T-helper 1 cell treated with Interleukin-12 subunit alpha and Interleukin-12 subunit beta and Interleukin-4 antibody, amounts not matched to agents 30 ng/mL and 1 ng/mL, for 36 hours (primary cell): ENCODE measurements at regions not wholly inside any gene's neighbourhood (a gene's known extent, or its start where the extent isn't known, plus 50 kb on each side); places are given as distances from the start of the nearest gene placed in this dataset.
"Not testable (repeated sequence)": the region's sequence is repeated elsewhere in the genome, so short reads cannot be mapped to it uniquely, and the experiment has no call there.

ENCODE experiments used
- intact Hi-C: fragments of 100-400 bp; cut with micrococcal nuclease; formaldehyde crosslinking; loops from one replicate; pipeline ENCODE4 v1.15.1; 2024

DNA sequence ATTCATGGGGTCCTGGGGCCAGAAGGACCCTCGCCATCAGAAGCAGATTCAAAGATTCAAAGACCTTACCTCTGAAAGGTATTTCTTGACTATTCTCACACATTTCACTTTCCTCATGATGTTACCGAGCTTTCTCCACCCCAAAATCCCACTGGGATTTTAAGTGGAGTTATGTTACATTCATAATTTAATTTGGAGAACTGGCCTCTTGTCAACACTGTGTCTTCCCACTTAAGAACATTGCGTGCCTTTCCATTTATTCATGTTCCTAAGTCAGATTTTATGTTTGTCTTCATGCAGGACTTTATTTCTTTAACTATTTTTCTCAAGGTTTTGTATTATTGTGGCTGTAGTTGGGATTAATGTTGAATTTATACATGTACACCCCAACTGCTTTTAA lies 123.5 kb upstream of the BMPER start:
- intact Hi-C loops, result no loop called here

DNA sequence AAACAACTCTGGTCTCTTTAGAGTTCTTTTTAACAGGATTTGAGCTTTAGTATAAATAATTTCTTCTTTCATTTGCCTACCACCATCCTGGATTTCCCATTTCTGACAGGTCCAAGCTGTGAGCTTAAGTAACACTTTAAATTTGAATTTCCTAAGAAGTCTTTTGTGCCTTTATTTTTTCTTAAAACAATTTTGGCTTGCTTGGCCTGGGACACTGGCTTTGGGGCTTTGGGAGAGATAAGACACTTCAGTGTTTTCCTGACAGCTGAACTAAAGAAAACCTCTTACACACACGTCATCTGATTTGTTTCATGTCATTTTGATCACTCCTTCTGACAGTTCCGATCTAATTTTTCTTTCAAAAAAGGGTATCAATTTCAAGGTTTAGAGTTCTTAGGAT lies 121.3 kb upstream of the BMPER start:
- intact Hi-C loops, result no loop called here

DNA sequence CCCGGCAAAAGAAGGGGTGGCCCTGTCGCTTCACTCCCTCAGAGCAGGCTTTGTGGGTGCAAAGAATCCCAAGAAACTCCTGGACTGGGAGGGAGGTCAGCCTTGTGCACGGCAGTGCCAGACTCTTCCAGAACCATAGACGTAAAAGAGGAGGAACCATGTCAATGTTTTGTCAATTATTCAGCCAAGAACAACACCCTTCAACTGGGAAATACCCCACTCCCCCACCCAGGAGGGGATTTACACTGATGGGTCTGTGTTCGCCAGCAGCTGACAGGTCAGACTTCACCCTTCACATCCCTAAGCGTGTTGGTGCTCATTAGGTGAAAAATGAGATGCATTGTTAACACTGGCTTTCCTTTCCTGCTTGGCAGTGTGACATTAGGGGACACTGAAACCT lies 116.8 kb upstream of the BMPER start:
- intact Hi-C loops, result no loop called here

DNA sequence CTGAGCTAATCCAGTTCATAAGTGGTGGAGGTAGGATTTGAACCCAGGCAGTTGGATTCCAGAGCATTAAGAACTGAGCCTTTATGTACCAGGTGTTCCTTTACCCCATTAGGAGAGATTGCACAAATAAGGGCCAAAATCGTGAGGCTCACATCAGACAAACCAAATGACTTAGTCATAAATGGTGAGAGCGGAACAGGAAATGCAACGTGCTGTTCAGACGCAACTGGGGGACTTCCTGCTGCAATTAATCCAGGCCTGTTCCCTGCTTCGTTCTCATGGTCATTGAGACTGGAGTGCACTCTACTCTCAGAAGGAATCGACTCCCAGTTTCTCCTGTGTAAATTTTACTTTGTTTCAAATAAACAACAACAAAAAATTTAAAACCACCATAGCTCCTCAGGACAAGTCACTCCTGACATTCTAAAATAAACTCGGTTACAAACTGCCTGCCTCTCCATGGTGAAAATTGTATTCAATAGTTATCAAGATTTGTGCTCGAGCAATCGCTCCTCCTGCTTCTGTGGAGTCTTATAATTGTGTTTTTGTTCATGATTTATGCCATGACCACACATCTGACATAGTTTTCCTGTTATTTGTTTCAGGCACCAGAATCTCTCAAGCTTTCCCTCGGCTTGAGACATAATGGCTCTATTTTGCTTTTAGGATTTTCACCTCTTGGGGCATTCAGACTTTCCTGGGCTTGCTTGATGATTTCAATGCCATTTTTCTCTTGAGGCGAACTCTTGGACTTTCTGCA lies 115.3 kb upstream of the BMPER start:
- intact Hi-C loops, result no loop called here

DNA sequence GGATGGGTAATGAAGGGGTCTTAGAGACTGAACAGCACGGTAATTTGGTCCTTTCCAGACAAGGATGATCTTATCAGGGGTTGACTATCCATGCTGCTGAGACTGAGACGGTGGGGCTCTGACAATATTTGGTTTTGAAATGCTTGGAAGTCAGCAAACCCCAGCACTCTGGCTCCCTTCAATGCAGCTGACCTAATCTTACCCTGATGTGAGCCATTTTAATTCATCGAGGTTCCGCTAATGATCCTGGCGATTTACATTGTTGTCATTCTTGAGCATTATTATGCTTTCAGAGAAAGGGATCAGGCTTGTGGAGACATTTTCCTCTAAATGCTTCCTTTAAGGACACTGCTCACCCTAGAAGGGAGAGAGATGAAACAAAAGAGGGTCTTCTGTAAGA lies 114.6 kb upstream of the BMPER start:
- intact Hi-C loops, result no loop called here

DNA sequence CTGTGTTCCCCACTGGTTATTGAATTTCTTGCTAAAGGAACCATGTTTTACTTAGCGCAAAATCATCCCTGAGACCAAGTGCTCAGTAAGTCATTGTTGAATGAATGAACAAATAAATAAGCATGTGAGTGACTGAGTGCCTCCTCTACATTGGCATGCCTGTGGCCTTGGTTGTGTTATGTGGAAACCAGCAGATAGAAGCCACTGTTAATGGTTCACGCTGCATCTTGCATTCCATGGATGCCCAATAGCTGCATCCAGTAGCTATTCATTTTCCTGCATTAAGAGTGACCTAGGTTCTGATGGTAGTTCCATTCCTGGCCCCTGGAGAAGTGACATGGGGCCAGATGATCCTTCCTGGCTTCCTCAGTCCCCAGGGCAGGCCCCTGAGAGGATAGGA lies 113.3 kb upstream of the BMPER start:
- intact Hi-C loops, result no loop called here

DNA sequence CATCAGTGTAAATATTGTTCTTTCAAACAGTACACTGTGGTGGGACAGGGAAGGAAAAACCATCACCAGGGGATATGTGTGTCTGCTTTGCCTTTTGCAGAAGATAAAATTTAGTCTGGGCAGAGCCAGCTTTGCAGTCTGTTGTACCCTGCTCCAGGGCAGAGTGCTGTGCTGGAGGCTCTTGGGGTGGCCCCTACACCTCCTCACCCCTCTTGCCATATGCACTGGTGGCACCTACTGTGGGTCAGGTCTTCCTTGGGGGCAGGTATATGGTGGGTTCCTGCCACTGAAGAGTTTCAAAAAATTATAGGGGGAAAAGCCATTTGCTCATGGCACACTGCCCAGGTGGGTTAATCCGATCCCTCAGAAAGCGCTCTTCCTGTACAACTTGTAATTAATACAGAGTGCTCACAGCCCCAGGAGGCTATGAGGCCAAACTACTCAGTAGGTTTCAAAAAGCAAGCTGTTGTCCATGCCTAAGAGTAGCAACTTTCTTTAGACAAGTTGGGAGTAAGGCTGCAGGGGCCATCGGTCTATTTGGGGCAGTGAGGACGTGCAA lies 112.7 kb upstream of the BMPER start:
- intact Hi-C loops, result no loop called here

DNA sequence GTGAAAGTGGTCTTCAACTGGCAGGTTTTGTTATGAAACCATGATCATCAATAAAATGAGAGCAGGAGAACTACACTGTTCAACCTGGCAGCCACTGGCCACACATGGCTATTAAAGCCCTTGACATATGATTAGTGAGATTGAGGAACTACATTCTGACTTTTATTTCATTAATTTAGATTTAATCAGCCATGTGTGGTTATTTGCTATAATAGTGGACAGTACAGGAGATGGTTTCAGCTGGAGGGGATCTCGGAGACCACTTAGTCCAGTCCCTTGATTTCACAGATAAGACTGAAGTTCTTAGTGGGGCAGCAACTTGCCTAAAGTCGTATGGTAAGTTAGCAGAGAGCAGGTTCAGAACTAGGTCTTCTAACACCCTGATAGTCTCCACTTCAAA lies 111.7 kb upstream of the BMPER start:
- intact Hi-C loops, result no loop called here

DNA sequence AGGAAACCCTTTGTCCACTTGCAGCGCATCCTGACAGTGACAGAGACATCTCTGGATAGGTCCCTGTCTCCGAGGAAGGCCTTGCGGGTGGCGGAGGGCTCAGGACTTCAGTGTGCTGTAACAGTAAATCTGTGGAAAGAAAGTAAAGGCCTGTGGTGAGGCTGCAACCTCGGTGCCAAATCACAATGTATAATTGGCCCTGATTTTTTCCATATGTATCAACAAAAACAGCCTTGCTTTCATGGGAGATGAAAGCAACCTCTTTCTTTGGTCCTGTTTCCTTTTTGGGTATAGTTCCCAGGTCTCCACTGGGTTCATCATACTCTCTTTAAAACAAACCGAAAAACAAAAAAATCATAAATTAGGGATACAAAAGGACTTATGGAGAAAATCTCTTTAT lies 110.9 kb upstream of the BMPER start:
- intact Hi-C loops, result no loop called here

DNA sequence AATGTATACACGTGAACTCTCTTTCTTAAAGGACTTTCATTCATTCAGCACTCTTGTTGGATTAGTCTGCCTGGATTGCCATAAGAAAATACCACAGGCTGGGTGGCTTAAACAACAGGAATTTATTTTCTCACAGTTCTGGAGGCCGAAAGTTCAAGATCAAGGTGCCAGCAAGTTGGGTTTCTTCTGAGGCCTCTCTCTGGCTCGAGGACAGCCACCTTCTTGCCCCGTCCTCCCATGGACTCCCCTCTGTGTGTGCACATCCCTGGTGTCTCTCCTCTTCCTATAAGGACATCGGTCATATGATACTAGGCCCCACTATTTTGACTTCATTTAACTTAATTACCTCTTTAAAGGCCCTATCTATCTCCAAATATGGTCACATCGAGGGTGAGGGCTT lies 110.4 kb upstream of the BMPER start:
- intact Hi-C loops, result no loop called here

DNA sequence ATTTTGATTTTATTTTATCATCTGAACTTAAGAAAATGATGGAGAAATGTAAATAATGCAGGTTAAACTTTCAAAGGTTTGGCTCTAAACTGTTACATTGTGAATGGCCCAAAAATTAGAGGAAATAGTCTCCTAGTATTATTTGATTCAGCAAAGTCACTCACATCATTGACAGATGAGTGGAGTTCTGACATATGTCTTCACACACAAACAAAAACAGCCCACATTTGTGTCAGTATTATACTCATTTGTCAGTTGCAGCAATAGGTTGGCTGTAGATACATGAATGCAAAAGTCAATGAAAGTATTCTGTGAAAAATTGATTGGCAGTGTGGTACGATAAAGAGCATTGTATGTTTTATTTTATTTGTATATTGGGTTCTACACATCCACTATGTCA lies 108.8 kb upstream of the BMPER start:
- intact Hi-C loops, result no loop called here

DNA sequence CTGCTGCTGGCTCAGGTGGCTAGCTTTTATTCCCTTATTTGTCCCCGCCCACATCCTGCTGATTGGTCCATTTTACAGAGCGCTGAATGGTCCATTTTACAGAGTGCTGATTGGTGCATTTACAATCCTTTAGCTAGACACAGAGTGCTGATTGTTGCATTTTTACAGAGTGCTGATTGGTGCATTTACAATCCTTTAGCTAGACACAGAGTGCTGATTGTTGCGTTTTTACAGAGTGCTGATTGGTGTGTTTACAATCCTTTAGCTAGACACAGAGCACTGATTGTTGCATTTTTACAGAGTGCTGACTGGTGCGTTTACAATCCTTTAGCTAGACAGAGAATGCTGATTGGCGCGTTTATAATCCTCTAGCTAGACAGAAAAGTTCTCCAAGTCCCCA lies 107.8 kb upstream of the BMPER start:
- intact Hi-C loops, result not testable (repeated sequence)

DNA sequence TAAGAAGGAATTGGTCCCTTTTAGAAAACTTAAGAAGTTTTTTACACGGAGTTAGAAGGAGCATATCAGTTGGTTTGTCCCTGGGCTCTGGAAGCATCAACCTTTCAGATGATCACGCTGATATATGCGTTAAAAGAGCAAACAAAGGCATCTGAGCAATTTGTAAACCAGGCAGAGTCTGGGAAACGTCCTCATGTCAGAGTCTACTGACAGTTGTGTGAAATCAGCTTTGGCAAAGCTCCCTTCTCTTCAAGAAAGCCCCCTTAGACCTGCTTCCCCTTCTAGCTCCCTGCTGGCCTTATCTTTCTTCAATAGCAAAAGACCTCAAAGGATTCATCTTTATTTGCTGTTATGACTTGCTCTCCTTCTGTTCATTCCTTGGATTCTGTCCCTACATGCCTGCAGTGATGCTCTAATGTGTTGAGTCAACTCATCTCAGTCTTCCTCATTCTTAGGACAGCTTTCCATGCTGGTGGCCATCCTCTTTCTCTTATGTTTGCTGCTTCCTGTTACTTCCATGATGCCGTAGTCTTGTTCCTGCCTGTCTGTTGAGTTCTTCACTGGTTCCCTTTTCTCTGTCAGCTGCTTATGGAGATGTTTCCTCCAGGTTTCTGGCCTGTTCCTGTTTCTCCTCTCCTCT lies 106.5 kb upstream of the BMPER start:
- intact Hi-C loops, result no loop called here

DNA sequence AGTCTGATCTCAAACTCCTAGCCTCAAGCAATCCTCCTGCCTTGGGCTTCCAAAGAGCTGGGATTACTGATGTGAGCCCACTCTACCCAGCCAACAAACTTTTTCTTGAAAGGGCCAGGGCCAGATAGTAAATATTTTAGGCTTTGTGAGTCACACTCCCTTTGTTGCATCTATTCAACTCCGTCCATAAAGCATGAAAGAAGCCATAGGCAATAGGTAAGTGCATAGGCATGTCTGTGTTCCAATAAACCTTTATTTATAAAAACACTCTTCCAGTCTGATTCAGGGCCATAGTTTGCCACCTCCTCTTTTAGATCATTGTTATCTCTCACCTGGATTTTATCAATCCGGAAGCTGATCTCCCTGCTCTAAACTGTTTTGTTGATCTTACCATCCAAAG lies 105.6 kb upstream of the BMPER start:
- intact Hi-C loops, result no loop called here

DNA sequence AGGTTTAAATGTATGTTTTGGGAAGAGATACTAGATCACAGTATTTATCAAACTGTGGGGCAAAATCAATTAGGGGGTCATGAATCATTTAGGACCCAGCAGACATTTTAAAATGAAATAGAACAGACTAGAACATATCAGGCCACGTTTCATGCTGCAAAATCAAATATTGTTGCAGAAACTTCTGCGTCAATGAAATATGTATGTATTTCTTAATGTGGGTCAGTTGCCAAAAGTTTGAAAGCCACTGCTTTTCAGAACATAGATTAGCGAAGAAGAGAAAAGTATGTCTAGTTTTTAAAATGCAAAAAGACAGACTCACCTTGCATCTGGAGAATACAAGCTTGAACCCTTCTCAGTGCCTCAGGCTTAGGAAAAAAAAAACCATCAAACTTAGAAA lies 102.7 kb upstream of the BMPER start:
- intact Hi-C loops, result no loop called here

DNA sequence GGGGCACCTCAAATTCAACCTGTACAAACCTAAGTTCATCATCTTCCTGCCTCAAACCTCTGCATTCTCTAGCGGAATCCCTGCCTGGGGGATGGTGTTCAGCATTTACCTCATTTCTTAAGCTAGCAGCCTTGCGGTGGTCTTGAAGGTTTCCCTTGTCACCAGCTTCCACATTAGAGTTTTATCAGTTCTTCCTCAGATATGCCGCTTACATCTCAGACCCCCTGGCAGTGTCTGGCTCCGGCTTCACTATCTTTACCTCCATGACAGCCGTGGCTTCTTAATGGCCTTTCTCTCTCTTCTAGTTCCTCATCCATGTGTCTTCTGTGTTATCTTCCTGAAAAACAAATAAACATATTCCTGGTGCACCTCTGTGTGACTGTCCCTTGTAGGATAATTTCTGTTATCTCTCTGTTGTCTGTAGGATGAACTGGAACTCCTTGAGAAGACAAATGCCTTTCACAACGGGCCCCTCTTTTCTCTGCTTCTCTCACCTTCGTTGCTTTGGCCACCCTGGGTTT lies 101.1 kb upstream of the BMPER start:
- intact Hi-C loops, result no loop called here

DNA sequence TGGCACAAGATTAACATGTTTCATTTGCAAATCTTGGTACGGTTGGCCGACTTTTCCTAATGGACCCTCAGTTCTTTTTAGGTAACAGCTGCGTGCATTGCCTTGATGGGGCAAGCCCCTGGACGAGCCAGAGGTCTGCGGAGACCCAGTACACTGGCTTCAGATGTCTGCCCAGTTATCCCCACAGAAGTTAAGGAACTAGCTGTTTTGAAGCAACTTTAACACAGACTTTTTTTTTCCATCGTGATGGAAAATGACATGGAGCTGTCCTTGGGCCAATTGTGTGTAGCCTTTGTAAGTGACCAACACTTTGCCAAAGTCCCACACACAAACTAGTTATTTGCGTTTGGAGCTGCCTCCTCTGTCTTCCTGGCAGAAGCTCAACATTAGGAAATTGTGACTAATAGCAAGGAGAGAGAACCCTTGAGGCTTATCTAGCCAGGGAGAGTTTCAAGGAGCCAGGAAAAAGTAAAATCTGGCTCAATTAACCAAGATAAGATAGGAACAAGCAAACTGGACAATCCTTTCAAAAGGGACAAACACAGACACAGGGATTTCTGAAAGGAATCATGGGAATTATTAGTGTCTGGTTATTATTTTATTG lies 99.6 kb upstream of the BMPER start:
- intact Hi-C loops, result no loop called here

DNA sequence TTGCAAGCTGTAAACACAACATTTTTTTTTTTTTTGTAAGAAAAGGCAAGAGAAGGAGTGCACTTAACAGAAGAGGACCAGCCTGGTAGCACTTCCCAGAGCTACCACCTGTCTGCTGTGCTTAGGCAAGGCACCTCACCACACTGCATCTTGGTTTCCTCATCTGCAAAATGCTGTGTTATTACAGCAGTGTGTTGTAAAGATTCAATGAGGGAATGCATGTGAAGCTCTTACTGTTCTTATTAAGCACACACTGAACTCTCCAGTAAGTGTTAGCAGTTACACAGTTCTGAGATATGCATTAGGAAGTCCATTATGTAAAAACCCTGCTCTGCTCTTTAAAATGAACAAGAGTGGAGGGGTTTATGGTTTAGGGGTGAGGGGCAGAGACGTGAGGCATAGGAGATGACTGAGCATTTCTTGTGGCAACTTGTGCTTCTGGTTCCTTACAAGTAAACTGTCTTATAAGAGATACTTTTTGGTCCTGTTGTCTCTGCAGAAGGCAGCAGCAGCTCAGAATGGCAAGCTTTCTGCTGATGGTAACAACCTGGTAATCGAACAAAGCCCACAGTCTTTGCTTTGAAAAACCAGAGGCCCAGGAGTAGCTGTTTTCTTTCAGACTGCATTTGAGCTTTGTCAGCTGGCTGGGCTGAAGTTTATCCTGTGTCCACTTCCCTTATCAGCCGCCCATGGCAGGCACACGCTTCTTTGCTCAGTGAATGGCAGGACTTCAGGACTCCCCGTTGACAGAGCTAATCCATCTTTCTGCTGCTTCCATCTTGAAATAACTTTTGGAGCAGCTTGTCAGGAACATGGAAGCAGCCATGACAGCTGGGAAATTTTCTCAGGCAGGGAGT lies 98.8 kb upstream of the BMPER start:
- intact Hi-C loops, result no loop called here

DNA sequence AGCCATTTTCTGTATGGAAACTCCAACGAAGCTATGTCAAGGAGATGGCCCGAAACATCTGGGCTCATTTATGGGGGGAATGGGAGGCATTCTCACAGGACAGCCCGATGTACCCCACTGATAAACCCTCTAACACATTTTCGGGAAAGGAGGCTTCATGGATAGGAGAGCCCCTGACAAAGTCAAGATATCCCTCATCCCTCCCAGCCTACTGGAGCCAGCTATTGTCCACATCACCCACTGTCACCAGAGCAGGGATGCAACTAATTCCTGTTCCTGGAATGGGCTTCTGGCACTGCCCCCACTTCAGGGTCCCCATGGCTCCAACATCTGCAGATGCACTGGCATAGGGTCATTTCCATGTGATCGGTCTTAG lies 98.2 kb upstream of the BMPER start:
- intact Hi-C loops, result no loop called here

DNA sequence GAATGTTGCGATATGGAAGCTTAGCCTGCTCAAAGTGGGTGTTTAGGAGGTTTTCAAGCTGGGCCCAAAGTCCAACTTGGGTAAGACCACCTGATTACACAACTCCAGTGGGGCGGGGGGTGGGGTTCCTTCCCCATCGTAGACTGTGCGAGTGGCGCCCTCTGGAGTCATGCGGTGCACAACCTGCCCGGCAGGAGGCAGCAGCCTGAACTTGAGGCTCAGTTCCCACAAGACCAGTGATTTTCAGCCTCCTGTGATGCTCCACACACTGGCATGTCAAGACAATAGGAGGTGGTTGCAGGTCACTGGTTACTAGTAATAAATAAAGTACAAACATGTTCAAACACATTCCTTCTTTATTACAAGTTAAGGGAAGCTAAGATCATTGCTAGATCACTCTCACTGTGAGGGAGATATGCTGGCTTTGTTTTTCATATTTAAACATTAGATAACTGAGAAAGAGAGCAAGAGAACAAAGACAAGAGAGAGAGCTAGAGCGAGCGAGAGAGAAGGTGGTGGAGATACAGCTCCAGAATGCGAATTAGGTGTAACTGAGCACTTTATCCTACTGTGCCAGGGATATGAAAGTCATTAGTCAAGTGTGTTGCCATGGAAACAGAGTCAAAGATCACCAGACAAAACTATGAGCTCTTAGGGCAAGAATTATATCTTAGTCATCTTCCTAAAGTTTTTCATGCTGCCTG lies 97.4 kb upstream of the BMPER start:
- intact Hi-C loops, result no loop called here

DNA sequence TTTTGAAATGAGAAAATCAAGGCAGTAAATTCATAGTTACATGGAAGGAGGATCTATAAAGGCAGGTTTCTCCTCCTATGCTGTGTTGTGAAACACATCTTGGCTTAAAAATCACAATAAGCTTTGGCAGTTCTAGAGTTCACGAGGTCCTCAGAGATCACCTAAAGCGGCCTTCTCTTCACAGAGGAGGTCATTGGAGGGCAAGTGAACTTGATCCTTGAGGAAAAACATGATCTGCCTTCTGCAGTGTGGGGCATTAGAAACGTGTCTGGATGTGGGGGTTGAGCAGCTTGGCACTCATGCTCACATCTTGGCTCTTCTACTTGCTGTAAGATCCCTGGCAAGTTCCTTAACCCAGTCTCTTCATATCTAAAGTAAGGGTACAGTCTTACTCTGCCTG lies 96.1 kb upstream of the BMPER start:
- intact Hi-C loops, result no loop called here
